CD14-positive monocyte (primary cell): ENCODE measurements at regions not wholly inside any gene's neighbourhood (a gene's known extent, or its start where the extent isn't known, plus 50 kb on each side); places are given as distances from the start of the nearest gene placed in this dataset.

ENCODE experiments used
- DNase-seq, 3 donors: peaks; one replicate each; pipeline ENCODE4 v3.0.0-alpha.2; 2011 to 2022
- H2AFZ ChIP-seq: 2 replicates; pipeline ENCODE4 v1.6.0; 2012; ENCODE audit warnings: mild to moderate bottlenecking, low read depth, low read length, inconsistent platforms; ENCODE audit not compliant: insufficient read depth, poor library complexity, severe bottlenecking
- H3K27ac ChIP-seq, 2 donors: 1 replicate in 1 of 2; 2 replicates in 1 of 2; pipeline ENCODE4 v1.5.1; 2012 to 2013; ENCODE audit warnings: low read length in 2 of 2, control low read depth in 1 of 2, inconsistent platforms in 1 of 2, low read depth in 1 of 2, mild to moderate bottlenecking in 1 of 2
- H3K27me3 ChIP-seq, 2 donors: one replicate each; pipeline versions ENCODE4 v1.6.0 to v1.6.1; 2011 to 2013; ENCODE audit warnings: low read length in 2 of 2; ENCODE audit not compliant: control insufficient read depth in 2 of 2, insufficient read depth in 2 of 2
- H3K36me3 ChIP-seq, 2 donors: replicated peaks in 1 of 2; 1 replicate in 1 of 2; 2 replicates in 1 of 2; pipeline versions ENCODE4 v1.5.1 to v1.6.1; 2012 to 2013; ENCODE audit warnings: low read length in 2 of 2, control low read depth in 1 of 2, inconsistent platforms in 1 of 2, mild to moderate bottlenecking in 1 of 2; ENCODE audit not compliant: insufficient read depth in 2 of 2, control insufficient read depth in 1 of 2
- H3K4me1 ChIP-seq, 2 donors: 1 replicate in 1 of 2; 2 replicates in 1 of 2; pipeline versions ENCODE4 v1.5.1 to v1.6.1; 2012 to 2013; ENCODE audit warnings: low read length in 2 of 2, control low read depth in 1 of 2, inconsistent platforms in 1 of 2, mild to moderate bottlenecking in 1 of 2, moderate library complexity in 1 of 2; ENCODE audit not compliant: insufficient read depth in 2 of 2, control insufficient read depth in 1 of 2
- H3K4me2 ChIP-seq: replicated peaks from 2 replicates; pipeline ENCODE3; 2012; ENCODE audit warnings: low read length, moderate library complexity, mild to moderate bottlenecking; ENCODE audit not compliant: poor library complexity, severe bottlenecking; ENCODE audit errors: extremely low read depth
- H3K4me3 ChIP-seq, 3 experiments: fragments of 200-600 bp in 1 of 3; sonication (generic) in 1 of 3; replicated peaks in 1 of 3; 1 replicate in 2 of 3; 2 replicates in 1 of 3; pipeline ENCODE4 v1.5.1; 2011 to 2013; ENCODE audit warnings: low read length in 3 of 3, mild to moderate bottlenecking in 3 of 3, control low read depth in 2 of 3, low read depth in 2 of 3, inconsistent platforms in 1 of 3, moderate library complexity in 1 of 3
- H3K79me2 ChIP-seq: 2 replicates; pipeline ENCODE4 v1.6.0; 2012; ENCODE audit warnings: mild to moderate bottlenecking, control low read depth, inconsistent platforms, low read length, moderate library complexity; ENCODE audit not compliant: insufficient read depth
- H3K9ac ChIP-seq: 2 replicates; pipeline ENCODE4 v1.6.0; 2017; ENCODE audit warnings: low read length, mild to moderate bottlenecking; ENCODE audit not compliant: insufficient read depth, poor library complexity, severe bottlenecking
- H3K9me3 ChIP-seq, 2 donors: replicated peaks in 1 of 2; 1 replicate in 1 of 2; 2 replicates in 1 of 2; pipeline versions ENCODE4 v1.5.1 to v1.6.1; 2012 to 2013; ENCODE audit warnings: low read length in 2 of 2, control low read depth in 1 of 2; ENCODE audit not compliant: control insufficient read depth in 1 of 2, insufficient read depth in 1 of 2
- H4K20me1 ChIP-seq: 2 replicates; pipeline ENCODE4 v1.6.0; 2012; ENCODE audit warnings: mild to moderate bottlenecking, low read length, control low read depth, moderate library complexity; ENCODE audit not compliant: insufficient read depth
- H3K27ac Mint-ChIP-seq, 7 donors: one replicate each; pipeline ENCODE4 v1.8.0; 2020; ENCODE audit warnings: mild to moderate bottlenecking in 7 of 7, mixed read lengths in 7 of 7, moderate library complexity in 6 of 7, inconsistent platforms in 2 of 7
- H3K27me3 Mint-ChIP-seq, 3 donors: one replicate each; pipeline ENCODE4 v1.8.0; 2021 to 2022; ENCODE audit warnings: low read depth in 3 of 3, mild to moderate bottlenecking in 3 of 3, mixed read lengths in 3 of 3, moderate library complexity in 3 of 3, inconsistent platforms in 1 of 3
- H3K36me3 Mint-ChIP-seq, 2 donors: one replicate each; pipeline ENCODE4 v1.8.0; 2020; ENCODE audit warnings: mixed read lengths in 2 of 2, inconsistent platforms in 1 of 2, mild to moderate bottlenecking in 1 of 2
- H3K4me1 Mint-ChIP-seq: one replicate; pipeline ENCODE4 v1.8.0; 2020; ENCODE audit warnings: mild to moderate bottlenecking, mixed read lengths
- H3K4me3 Mint-ChIP-seq, 2 donors: one replicate each; pipeline ENCODE4 v1.8.0; 2020; ENCODE audit warnings: mild to moderate bottlenecking in 2 of 2, mixed read lengths in 2 of 2, moderate library complexity in 1 of 2
- H3K9me3 Mint-ChIP-seq, 7 donors: one replicate each; pipeline ENCODE4 v1.8.0; 2020 to 2022; ENCODE audit warnings: mixed read lengths in 7 of 7, mild to moderate bottlenecking in 6 of 7, moderate library complexity in 6 of 7, inconsistent platforms in 2 of 7
- WGBS: methylation state at CpG from one replicate; pipeline ENCODE4 v1.1.5; 2013; ENCODE audit warnings: missing lambda C conversion rate; ENCODE audit not compliant: insufficient coverage; 5-methylcytosine and 5-hydroxymethylcytosine counted together
- intact Hi-C, 2 donors: fragments of 100-400 bp; cut with micrococcal nuclease; formaldehyde crosslinking; loops; one replicate each; pipeline versions ENCODE4 v1.15.0 to v1.15.1; 2023
- TF ChIP-seq, protein P1 (sequence below): fragments of 200-600 bp; IDR thresholded peaks from one replicate; pipeline ENCODE4 v1.8.0; 2022; ENCODE audit warnings: antibody characterized with exemption, mild to moderate bottlenecking

DNA sequence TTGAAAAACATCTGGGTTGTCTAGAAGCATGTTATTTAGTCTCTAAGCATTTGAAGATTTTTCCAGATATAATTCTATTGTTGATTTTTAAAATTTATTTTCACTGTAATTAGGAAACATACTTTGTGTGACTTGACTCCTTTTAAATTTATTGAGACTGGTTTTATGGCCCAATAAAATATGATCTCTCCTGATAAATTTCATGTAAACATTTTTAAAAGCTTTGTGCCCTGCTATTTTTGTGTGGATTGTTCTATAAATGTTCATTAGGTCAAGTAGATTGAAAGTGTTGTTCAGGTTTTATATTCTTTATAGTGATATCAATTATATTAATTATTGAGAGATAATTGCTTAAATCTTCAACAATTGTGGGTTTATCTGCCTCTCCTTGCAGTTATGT, 105.4 kb downstream of the RFX6 start:
- H3K4me1 Mint-ChIP-seq, result no peaks in the 10 kb centered on the region
- peaks cover 0 to 5% (median 2%) of the 10 kb centered on the region in 7 donors for H3K9me3 Mint-ChIP-seq
- no peak for DNase-seq
- H3K27ac Mint-ChIP-seq, result no peak overlapping the region
- no peak overlapping the region for H3K4me3 Mint-ChIP-seq
- TF ChIP-seq, protein P1, sequence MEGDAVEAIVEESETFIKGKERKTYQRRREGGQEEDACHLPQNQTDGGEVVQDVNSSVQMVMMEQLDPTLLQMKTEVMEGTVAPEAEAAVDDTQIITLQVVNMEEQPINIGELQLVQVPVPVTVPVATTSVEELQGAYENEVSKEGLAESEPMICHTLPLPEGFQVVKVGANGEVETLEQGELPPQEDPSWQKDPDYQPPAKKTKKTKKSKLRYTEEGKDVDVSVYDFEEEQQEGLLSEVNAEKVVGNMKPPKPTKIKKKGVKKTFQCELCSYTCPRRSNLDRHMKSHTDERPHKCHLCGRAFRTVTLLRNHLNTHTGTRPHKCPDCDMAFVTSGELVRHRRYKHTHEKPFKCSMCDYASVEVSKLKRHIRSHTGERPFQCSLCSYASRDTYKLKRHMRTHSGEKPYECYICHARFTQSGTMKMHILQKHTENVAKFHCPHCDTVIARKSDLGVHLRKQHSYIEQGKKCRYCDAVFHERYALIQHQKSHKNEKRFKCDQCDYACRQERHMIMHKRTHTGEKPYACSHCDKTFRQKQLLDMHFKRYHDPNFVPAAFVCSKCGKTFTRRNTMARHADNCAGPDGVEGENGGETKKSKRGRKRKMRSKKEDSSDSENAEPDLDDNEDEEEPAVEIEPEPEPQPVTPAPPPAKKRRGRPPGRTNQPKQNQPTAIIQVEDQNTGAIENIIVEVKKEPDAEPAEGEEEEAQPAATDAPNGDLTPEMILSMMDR, result no peak
- H3K9me3 ChIP-seq, result no peaks in the 10 kb centered on the region
- H3K4me3 ChIP-seq, result no peak overlapping the region
- H2AFZ ChIP-seq, result no peak overlapping the region
- H3K27ac ChIP-seq, result no peak overlapping the region
- no peaks in the 10 kb centered on the region for H3K36me3 Mint-ChIP-seq
- H3K79me2 ChIP-seq, result no peaks in the 10 kb centered on the region
- H3K27me3 ChIP-seq, result no peaks in the 10 kb centered on the region
- H3K4me1 ChIP-seq, result no peaks in the 10 kb centered on the region
- no peaks in the 10 kb centered on the region for H3K36me3 ChIP-seq
- no peak overlapping the region for H3K9ac ChIP-seq
- intact Hi-C loops, result no loop called here
- H4K20me1 ChIP-seq, result no peaks in the 10 kb centered on the region
- no peak overlapping the region for H3K4me2 ChIP-seq
- H3K27me3 Mint-ChIP-seq, result peaks cover 0 to 4% (median 0%) of the 10 kb centered on the region in 3 donors

DNA sequence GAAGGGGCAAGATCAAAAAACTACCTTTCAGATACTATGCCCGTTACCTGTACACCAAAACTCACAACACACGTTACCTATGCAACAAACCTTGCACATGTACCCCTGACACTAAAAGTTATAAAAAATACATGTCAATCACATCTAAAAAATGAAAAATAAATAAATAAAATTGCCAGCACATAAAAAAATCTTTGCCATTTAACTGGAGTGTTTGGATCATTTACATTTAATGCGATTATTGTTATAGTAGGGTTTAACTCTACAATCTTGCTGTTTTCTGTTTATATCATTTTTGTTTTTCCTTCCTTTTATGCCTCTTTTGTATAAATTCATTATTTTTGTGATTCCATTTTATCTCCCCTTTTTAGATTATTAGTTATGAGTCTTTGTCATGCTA, 106.3 kb downstream of the RFX6 start:
- no peak overlapping the region for H3K4me2 ChIP-seq
- Mint-ChIP-seq H3K27me3 (peaks cover 0 to 2% (median 2%) of the 10 kb centered on the region in 3 donors), H3K4me1 (no peaks in the 10 kb centered on the region), H3K27ac (no peak overlapping the region), H3K9me3 (peaks cover 0 to 5% (median 2%) of the 10 kb centered on the region in 7 donors), H3K36me3 (no peaks in the 10 kb centered on the region), H3K4me3 (no peak overlapping the region)
- H3K36me3 ChIP-seq, result no peaks in the 10 kb centered on the region
- no peak overlapping the region for H3K9ac ChIP-seq
- WGBS, result no CpG with 5 or more reads among the region's 3 CpGs
- H4K20me1 ChIP-seq, result no peaks in the 10 kb centered on the region
- intact Hi-C loops, result no loop called here
- no peaks in the 10 kb centered on the region for H3K79me2 ChIP-seq
- no peak for DNase-seq
- H3K9me3 ChIP-seq, result no peaks in the 10 kb centered on the region
- no peak overlapping the region for H3K27ac ChIP-seq
- H2AFZ ChIP-seq, result no peak overlapping the region
- no peak overlapping the region for H3K4me3 ChIP-seq
- H3K4me1 ChIP-seq, result no peaks in the 10 kb centered on the region
- no peaks in the 10 kb centered on the region for H3K27me3 ChIP-seq
- TF ChIP-seq, protein P1, result no peak
